ENCODE measurements at regions not wholly inside any gene's neighbourhood (a gene's known extent, or its start where the extent isn't known, plus 50 kb on each side); places are given as distances from the start of the nearest gene placed in this dataset.

- TF ChIP-seq CTCF (IDR thresholded peaks at IDR 0.05): no peak
- TF ChIP-seq POLR2A (IDR thresholded peaks at IDR 0.05): no peak
Measured at GRCh38 chr12:89969093-89969492, 260.5 kb upstream of the ATP2B1 start.

Measured in heart left ventricle (tissue), 13 donors.